DMS79 treated with DMSO at 0.1 percent for 48 hours (cell line): ENCODE measurements at regions not wholly inside any gene's neighbourhood (a gene's known extent, or its start where the extent isn't known, plus 50 kb on each side); places are given as distances from the start of the nearest gene placed in this dataset.
"Not testable (repeated sequence)": the region's sequence is repeated elsewhere in the genome, so short reads cannot be mapped to it uniquely, and the experiment has no call there.

Source experiments
- DNase-seq: peaks from one replicate; lab custom pipeline; 2025; lab: John Stamatoyannopoulos, UW

GRCh38 chr2:88802026-88802425 is 110.6 kb downstream of the RPIA start:
- not testable (repeated sequence) for DNase-seq

GRCh38 chr2:88807237-88807962 is 115.9 kb downstream of the RPIA start:
- no peak for DNase-seq

GRCh38 chr2:88808083-88808482 is 116.6 kb downstream of the RPIA start:
- DNase-seq: no peak

- DNase-seq: no peak
Measured at GRCh38 chr2:88808652-88809051, 117.2 kb downstream of the RPIA start.

- no peak for DNase-seq
Measured at GRCh38 chr2:88809216-88809615, 117.7 kb downstream of the RPIA start.

- no peak for DNase-seq
Measured at GRCh38 chr2:88810017-88810416, 118.5 kb downstream of the RPIA start.

GRCh38 chr2:88810488-88810887 is 119.0 kb downstream of the RPIA start:
- DNase-seq: no peak

- no peak for DNase-seq
Measured at GRCh38 chr2:88811233-88811632, 119.8 kb downstream of the RPIA start.

GRCh38 chr2:88811681-88812080 is 120.2 kb downstream of the RPIA start:
- DNase-seq: no peak

GRCh38 chr2:88813612-88814011 is 122.1 kb downstream of the RPIA start:
- no peak for DNase-seq

- DNase-seq: no peak
Measured at GRCh38 chr2:88815282-88815681, 123.8 kb downstream of the RPIA start.

- no peak for DNase-seq
Measured at GRCh38 chr2:88815697-88816096, 124.2 kb downstream of the RPIA start.

- no peak for DNase-seq
Measured at GRCh38 chr2:88818381-88818780, 126.9 kb downstream of the RPIA start.

GRCh38 chr2:88824951-88825350 is 133.5 kb downstream of the RPIA start:
- no peak for DNase-seq

GRCh38 chr2:88826399-88826798 is 134.9 kb downstream of the RPIA start:
- DNase-seq: no peak

- DNase-seq: no peak
Measured at GRCh38 chr2:88827821-88828220, 136.3 kb downstream of the RPIA start.

- DNase-seq: no peak
Measured at GRCh38 chr2:88828397-88829137, 137.1 kb downstream of the RPIA start.

GRCh38 chr2:88829607-88830463 is 138.4 kb downstream of the RPIA start:
- DNase-seq: no peak

GRCh38 chr2:88831071-88831791 is 139.8 kb downstream of the RPIA start:
- no peak for DNase-seq

- no peak for DNase-seq
Measured at GRCh38 chr2:88831792-88832248, 140.3 kb downstream of the RPIA start.

- no peak for DNase-seq
Measured at GRCh38 chr2:88832311-88832991, 141.0 kb downstream of the RPIA start.
